ENCODE measurements at regions not wholly inside any gene's neighbourhood (a gene's known extent, or its start where the extent isn't known, plus 50 kb on each side); places are given as distances from the start of the nearest gene placed in this dataset.
A peak's percentile ranks its signal among the peaks of the same experiment; 100 is the strongest.

DNA sequence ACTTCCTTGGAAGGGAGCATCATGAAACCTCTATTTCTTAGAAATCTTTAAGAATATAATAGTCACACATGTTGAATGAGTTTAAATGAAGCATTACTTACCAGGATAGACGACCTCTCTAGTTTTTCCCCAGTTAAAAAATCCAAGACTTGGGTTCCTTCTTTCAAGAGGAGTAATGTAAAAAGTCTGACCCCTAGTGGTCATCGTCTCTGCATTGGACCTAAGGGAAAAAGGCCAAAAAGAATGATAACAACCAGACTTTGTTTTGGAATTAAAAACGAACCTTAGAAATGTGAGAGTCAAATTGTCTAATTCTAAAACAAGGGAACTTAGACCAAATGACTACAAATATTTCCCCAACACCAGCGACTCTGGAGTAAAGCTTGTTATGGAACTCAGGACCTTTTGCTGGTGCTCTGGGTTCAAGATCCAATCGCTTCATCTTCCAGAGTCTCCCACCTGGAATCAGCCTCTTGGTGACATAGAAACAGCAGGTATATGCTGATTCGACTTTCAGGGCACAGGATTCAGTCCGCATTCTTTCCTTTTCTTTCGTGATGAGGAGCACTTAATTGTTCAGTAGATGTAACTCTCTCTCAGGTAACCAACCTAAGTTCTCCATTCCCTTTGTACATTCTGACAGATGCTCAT, 214.8 kb upstream of the TPRG1 start:
- ATAC-seq (no peak), DNase-seq (ENCODE audit: low spot score in 2 of 2) (no peak)
- H3K36me3 Mint-ChIP-seq = no peaks in the 10 kb centered on the region
- no peaks in the 10 kb centered on the region for H3K9me3 Mint-ChIP-seq
- H3K27ac Mint-ChIP-seq = no peak overlapping the region

DNA sequence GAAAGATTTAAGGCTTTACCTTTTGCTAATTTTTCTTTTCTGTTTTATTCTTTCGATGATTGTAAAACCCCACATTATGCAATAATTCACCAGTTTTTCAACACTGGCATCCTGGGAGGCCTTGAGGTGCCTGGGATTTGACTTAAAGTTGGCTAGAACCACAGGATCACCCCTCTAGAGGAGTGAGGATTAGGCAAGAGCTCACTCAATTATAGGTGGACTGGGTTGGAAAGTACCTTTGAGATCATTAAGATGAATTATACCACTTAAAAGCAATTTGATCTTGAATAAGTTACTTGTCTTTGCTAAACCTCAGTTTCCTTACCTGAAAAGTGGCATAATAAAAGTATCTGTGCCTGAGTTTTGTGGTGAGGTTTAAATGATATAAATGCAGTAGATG, 212.8 kb upstream of the TPRG1 start:
- no peak overlapping the region for H3K27ac Mint-ChIP-seq
- H3K9me3 Mint-ChIP-seq = no peaks in the 10 kb centered on the region
- ATAC-seq = no peak
- H3K36me3 Mint-ChIP-seq = no peaks in the 10 kb centered on the region
- DNase-seq (ENCODE audit: low spot score in 2 of 2) = no peak

DNA sequence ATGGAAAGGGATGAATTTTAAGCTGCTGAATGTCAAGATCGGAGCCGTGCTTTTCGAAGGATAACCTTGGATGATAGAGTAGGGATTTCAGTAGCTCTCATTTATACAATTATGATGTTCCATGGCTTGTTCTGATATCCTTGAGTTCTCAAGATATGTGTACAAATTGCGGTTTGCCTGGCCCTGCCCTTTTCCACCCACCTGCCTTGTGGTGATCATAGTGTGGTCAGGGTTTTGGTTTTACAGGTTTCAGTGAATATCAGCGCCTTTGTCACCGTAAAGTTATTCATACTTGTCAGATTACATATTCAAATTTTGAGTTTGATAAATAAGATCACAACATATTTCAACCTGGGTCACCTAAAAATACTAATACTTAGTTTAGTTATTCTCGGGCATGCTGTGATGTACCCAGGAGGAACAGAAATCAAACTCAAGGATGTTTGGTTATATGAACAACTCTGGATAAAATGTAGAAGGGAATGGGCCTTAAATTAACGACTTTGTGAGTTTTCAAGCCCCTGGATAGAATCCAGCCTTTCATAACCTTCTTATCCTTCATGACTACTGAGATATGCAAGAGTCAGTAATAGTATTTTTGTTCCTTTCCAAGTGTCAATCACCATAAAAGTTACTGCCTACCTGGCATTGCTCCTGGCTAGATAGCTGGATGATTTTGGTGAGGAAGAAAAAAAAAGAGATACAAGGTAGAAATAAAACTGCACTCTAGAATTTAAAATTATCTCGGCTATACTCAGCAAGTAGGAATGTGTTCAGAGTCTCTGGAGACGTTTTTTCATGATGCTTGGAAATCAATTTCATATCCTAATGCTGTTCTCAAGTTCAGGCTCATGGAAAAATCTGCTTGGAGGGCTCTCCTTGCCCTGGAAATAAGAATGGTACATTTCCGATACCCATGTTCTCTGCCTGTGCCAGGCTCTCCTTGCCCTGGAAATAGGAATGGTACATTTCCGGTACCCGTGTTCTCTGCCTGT, 209.2 kb upstream of the TPRG1 start:
- Mint-ChIP-seq H3K9me3 (no peaks in the 10 kb centered on the region), H3K27ac (no peak overlapping the region), H3K36me3 (no peaks in the 10 kb centered on the region)
- ATAC-seq = peak in 1 of 2 donors; percentile 18
- no peak for DNase-seq (ENCODE audit: low spot score in 2 of 2)

DNA sequence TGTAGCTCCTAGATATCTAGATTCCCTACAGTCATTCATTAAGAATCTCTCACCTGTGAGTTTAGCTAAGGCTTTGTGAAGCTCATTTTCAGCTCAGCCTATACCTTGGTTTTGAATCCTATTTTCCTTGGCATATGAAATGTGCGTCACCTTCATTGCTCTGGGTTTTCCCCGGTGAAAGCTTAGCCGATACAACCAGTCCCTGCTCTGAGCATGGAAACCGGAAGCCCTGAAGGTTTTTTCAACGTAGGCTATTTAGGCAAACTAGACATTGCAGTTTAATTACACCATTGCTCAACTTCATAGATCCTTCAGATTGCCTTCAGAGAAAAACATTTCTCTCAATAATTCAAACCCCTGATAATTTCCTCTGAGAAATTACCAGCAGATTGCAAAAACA, 206.8 kb upstream of the TPRG1 start:
- no peaks in the 10 kb centered on the region for H3K9me3 Mint-ChIP-seq
- no peaks in the 10 kb centered on the region for H3K36me3 Mint-ChIP-seq
- ATAC-seq (no peak), DNase-seq (ENCODE audit: low spot score in 2 of 2) (no peak)
- no peak overlapping the region for H3K27ac Mint-ChIP-seq

DNA sequence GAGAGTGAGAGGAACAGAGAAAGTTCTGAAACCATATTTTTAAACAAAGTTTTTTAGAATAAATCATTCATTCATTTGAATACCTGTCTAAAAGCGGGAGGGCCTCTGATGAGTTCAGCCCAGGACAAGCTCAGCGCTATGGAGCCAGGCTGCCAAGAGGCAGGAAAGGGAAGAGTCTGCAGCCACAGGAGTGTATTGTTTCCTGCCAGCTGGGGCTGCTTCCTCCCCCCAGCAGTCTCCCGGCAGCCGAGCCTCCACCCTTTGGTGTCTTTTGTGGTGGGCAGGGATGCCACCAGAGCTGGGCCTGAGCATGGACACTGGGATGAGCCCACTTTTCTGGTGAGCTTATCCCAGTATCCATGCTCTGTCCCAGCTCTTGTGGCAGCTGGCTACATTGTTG, 199.5 kb upstream of the TPRG1 start:
- Mint-ChIP-seq H3K27ac (no peak overlapping the region), H3K9me3 (no peaks in the 10 kb centered on the region), H3K36me3 (no peaks in the 10 kb centered on the region)
- no peak for DNase-seq (ENCODE audit: low spot score in 2 of 2)
- ATAC-seq = no peak

DNA sequence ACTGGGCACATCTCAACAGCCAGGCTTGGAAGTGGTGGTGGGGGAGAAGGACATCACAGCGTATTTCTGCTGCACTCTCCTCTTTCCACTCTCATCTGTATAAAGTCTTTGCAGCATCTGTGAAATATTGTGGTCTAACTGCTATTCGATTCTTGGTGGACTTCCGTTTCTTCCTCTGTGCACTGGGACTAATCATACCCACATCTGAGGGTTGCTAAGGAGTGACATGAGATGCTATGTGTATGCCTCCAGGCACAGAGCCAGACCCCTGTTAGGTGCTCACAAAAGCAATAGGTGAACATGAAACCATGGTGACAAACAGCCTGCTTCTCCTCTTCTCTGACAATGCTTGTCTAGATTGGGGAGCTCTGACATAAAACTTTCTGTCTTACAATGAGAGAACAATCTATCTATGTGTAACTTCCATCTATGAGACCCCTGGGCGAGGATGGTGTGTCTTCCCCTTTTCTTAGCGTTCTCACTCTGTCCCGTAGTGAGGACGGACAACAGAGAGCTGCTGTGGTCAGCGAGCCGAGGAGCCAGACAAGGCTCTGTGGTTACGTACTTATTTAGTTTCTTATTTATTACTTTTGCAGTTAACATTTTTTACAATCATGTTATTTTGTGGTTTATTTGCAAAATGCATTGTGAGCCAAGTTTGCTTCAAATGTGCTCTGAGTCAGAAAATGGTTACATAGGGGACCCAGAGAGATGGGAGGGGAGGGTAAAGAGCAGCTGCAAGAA, 196.7 kb upstream of the TPRG1 start:
- Mint-ChIP-seq H3K27ac (no peak overlapping the region), H3K9me3 (no peaks in the 10 kb centered on the region), H3K36me3 (no peaks in the 10 kb centered on the region)
- DNase-seq (ENCODE audit: low spot score in 2 of 2) (no peak), ATAC-seq (peak; percentile 63 to 99)

DNA sequence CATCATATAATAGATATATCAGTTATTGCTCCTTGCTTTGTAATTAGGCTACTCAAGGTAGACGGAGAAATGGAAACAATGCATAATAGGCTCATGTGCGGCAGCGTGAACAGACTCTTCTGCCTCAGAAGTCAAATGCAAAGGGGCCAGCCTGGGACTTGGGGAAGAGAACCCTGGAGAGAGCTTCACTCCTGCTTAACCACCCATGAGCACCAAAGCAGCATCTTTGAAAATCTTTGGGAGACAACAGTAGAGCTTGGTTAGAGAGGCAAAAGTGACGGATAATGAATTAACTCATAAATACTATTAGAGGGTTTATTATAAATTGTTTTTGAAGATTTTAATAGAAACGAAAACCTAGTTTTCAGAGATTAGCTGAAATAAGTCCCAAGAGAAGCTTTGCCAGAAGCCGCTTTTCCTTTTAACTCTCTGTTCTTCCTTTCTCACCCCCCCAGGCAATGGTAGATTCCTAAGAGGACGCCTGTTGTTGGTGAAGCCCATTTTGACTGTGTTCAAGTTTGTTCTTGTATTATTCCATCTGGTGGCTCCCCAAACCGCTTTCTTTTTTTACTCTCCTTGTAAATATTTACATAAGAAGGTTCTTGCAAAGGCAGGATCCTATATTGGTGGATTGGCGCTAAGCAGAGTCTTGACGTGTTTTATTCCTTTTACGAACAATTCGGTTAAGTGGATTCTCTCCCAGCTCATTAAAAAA, 196.0 kb upstream of the TPRG1 start:
- Mint-ChIP-seq H3K27ac (no peak overlapping the region), H3K9me3 (no peaks in the 10 kb centered on the region), H3K36me3 (no peaks in the 10 kb centered on the region)
- ATAC-seq (no peak), DNase-seq (ENCODE audit: low spot score in 2 of 2) (no peak)

DNA sequence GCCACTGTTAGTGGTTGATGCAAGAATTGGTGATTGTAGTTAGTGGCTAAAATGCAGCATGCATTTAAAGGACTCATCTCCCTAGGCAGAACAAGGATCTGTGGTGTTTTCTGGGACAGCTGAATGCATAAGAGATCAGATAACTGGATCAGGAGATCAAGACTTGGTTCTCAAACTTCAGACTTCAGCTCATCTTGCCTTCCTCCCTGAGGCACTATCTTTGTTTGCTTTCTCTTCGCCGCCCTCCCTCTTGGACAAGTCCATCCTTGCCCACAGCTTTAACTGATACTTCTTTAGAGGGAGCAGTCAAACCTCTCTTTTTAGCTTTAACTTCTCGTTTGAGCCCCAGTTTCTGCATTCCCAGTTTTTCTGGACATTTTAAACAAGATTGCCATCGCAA, 195.4 kb upstream of the TPRG1 start:
- Mint-ChIP-seq H3K27ac (no peak overlapping the region), H3K9me3 (no peaks in the 10 kb centered on the region), H3K36me3 (no peaks in the 10 kb centered on the region)
- DNase-seq (ENCODE audit: low spot score in 2 of 2) (no peak), ATAC-seq (no peak)

DNA sequence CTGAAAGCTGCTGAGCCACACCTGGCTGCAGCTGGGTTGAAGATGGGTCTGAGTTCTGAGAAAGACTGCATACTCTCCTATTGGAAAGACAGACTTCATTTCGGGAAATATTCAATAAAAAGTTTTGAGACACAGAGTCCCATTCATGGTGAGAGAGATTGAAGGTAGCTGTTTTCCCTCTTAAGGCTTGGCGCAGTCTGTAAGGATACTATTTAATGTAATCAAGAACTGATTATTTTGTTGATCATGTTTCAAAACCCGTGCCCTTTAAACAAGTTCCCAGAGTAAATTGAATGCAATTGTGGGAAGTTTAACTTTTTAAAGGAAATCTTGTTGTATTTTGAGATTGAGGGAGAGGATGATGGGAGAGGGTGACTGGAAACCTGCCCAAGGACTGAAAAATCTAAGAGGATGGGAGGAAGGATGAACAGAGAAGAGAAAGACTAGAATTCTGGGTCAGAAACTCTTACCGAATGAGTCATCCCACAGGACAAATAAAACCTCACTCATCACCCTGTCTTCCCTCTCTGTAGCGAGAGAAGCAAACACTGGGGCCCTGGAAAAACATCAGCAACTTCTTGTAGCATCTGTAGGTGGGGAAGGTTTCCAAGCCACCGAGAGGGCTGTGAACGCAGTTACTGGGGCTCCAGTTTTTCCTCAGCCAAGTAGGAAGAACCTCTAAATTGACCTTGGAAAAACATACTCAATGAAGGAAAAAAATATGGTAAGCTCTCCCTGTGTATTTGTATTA, 193.2 kb upstream of the TPRG1 start:
- Mint-ChIP-seq H3K9me3 (no peaks in the 10 kb centered on the region), H3K27ac (no peak overlapping the region), H3K36me3 (no peaks in the 10 kb centered on the region)
- ATAC-seq (no peak), DNase-seq (ENCODE audit: low spot score in 2 of 2) (no peak)

DNA sequence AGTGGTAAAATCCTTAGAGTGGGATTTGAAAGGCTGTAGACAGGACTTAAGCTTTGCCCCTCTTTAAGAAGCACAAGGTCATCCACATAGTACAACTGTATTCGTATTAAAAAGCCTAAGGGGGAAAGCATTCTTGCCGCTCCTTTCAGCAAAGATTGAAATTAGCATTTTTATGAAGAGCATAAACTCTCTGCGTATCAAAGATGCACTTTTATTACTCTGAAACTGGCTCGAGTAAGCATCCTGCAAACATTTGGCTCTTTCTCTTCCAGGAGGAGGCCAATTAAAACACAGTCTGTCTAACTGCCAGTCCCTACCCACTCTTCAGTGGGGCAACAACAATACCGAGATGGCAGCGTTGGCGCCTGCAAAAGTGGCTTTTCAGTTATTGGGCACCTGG, 192.5 kb upstream of the TPRG1 start:
- no peak overlapping the region for H3K27ac Mint-ChIP-seq
- DNase-seq (ENCODE audit: low spot score in 2 of 2) = no peak

DNA sequence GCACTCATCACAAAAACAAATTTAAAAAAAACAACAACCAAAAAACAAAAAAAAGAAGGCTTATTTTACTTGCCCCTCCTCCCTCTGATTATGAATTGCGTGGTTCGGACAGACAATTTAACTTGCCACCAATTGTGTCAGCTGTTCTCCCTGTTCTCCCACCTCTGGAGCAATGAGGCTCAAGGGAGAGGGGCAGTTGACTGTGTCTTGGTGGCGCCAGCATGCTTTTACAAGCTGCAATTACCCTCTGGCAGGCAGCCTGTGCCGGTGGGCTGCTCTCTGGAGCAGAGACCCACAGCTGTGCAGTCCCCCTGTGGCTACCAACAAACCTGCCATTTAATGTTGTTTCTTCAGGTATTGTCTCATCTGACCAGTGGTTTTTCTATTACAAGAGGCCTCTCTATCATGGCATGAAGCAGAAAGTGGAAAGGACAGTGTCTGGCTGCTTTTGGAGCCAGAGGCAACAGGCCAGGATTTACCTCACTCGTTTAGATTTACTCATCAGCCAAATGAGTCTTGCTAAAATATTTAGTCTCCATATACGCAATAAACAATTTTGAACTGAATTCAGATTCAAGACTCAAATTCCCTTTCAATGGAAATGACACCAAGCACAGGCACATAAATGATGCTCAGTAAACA, 192.0 kb upstream of the TPRG1 start:
- Mint-ChIP-seq H3K9me3 (no peaks in the 10 kb centered on the region), H3K27ac (no peak overlapping the region), H3K36me3 (no peaks in the 10 kb centered on the region)
- ATAC-seq = no peak
- no peak for DNase-seq (ENCODE audit: low spot score in 2 of 2)

More for the DNA sequence above, 192.5 kb upstream of the TPRG1 start:
- Mint-ChIP-seq H3K36me3 (no peaks in the 10 kb centered on the region), H3K9me3 (no peaks in the 10 kb centered on the region)
- ATAC-seq = no peak

DNA sequence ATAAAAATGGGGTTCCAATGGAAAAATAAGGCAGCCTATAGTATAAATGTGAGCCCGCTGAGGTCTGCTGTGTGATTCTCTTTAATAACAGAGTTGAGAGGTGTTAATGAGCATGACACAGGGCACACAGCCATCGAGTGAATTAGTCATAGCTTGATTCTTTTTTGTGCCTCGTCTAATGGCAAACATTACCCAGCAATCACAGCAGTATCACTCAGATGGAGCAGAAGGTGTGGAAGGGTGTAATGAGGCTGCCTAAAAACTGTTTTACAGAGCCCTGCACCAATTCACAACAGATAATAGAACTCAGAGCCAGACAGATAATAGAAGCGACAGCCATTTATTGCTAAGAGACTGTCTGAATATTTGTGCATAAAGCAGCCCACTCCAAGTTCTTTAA, 178.6 kb upstream of the TPRG1 start:
- no peak for ATAC-seq
- H3K9me3 Mint-ChIP-seq = no peaks in the 10 kb centered on the region
- DNase-seq (ENCODE audit: low spot score in 2 of 2) = no peak
- no peak overlapping the region for H3K27ac Mint-ChIP-seq
- no peaks in the 10 kb centered on the region for H3K36me3 Mint-ChIP-seq

DNA sequence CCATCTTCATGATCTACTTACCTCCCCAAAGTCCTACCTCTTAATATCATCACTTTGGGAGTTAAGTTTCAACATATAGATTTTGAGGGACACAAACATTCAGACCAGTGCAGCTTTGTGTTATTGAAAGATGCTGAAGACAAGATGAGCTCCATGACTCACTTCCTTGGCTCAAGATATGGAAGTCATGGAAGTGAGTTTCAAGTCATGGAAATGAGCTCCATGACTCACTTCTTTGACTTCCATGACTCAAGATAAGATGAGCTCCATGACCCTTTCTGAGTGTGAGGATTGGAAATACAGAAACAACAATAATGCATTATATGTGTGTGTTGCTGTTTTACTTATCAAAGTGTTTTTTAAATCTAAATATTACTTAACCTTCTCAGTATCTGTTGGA, 170.2 kb upstream of the TPRG1 start:
- ATAC-seq = no peak
- Mint-ChIP-seq H3K27ac (no peak overlapping the region), H3K9me3 (no peaks in the 10 kb centered on the region), H3K36me3 (no peaks in the 10 kb centered on the region)
- DNase-seq (ENCODE audit: low spot score in 2 of 2) = no peak

DNA sequence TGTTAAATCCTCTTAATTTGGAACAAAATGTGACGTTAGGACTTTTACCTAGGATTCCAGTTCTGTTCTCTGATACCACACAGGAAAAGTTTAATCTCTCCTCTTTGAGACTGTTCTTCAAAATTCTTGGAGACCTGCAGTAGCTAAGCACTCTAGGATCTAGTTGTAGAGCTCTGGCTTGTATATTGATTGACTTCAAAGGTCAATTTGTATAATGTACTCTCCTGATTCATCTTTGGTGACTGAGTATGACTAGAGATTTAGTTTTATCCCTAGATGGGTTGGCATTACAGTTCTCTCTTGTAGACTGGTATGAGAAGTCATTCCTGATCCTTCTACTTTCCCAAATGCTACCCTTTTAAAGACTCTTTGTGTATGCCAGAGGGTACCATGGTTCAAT, 168.4 kb upstream of the TPRG1 start:
- ATAC-seq = no peak
- Mint-ChIP-seq H3K27ac (no peak overlapping the region), H3K36me3 (no peaks in the 10 kb centered on the region), H3K9me3 (no peaks in the 10 kb centered on the region)
- no peak for DNase-seq (ENCODE audit: low spot score in 2 of 2)

DNA sequence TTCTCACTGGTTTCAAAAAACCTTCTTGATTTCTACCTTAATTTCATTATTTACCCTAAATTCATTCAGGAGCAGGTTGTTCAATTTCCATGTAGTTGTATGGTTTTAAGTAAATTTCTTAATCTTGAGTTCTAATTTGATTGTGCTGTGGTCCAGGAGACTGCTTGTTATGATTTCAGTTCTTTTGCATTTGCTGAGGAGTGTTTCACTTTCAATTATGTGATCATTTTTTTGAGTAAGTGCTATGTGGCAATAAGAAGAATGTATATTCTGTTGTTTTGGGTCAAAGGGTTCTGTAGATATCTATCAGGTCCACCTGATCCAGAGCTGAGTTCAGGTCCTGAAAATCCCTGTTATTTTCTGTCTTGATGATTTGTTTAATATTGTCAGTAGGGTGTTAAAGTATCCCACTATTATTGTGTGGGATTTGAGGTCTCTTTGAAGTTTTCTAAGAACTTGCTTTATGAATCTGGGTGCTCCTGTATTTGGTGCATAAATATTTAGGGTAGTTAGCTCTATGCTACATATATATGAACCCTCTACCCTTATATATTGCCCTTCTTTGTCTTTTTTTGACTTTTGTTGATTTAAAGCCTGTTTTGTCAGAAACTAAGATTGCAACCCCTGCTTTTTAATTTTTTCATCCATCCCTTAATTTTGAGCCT, 158.4 kb upstream of the TPRG1 start:
- Mint-ChIP-seq H3K36me3 (peaks cover 21 to 48% of the 10 kb centered on the region in 2 donors), H3K9me3 (peaks cover 22 to 34% of the 10 kb centered on the region in 2 donors), H3K27ac (no peak overlapping the region)
- DNase-seq (ENCODE audit: low spot score in 2 of 2) (no peak), ATAC-seq (peak in 1 of 2 donors; percentile 88)
